Liver (tissue), 7 donors: ENCODE measurements at regions not wholly inside any gene's neighbourhood (a gene's known extent, or its start where the extent isn't known, plus 50 kb on each side); places are given as distances from the start of the nearest gene placed in this dataset.

Experiments used
- DNase-seq: peaks from one replicate; pipeline ENCODE4 v3.0.0-alpha.2; 2017; ENCODE audit warnings: low spot score
- H3K27ac ChIP-seq, 2 donors: one replicate each; pipeline ENCODE4 v1.7.0; 2013; ENCODE audit warnings: inconsistent platforms in 2 of 2, low read length in 2 of 2, control low read depth in 1 of 2, low read depth in 1 of 2, mild to moderate bottlenecking in 1 of 2
- H3K27me3 ChIP-seq, 4 donors: one replicate each; pipeline versions ENCODE4 v1.6.1 to v1.7.0; 2013; ENCODE audit warnings: low read length in 3 of 4, inconsistent platforms in 1 of 4, mild to moderate bottlenecking in 1 of 4, moderate library complexity in 1 of 4; ENCODE audit not compliant: control insufficient read depth in 4 of 4, insufficient read depth in 4 of 4
- H3K36me3 ChIP-seq, 4 donors: one replicate each; pipeline versions ENCODE4 v1.6.1 to v1.7.0; 2013; ENCODE audit warnings: low read length in 3 of 4, mild to moderate bottlenecking in 3 of 4, low read depth in 1 of 4, moderate library complexity in 1 of 4; ENCODE audit not compliant: control insufficient read depth in 4 of 4, insufficient read depth in 3 of 4
- H3K4me1 ChIP-seq, 4 donors: one replicate each; pipeline versions ENCODE4 v1.6.1 to v1.7.0; 2013; ENCODE audit warnings: low read length in 3 of 4, mild to moderate bottlenecking in 3 of 4, moderate library complexity in 1 of 4; ENCODE audit not compliant: control insufficient read depth in 4 of 4, insufficient read depth in 4 of 4
- H3K4me3 ChIP-seq, 3 donors: one replicate each; pipeline versions ENCODE4 v1.6.1 to v1.7.0; 2013; ENCODE audit warnings: low read length in 3 of 3, control low read depth in 1 of 3, low read depth in 1 of 3, mild to moderate bottlenecking in 1 of 3
- H3K9ac ChIP-seq, 2 donors: one replicate each; pipeline ENCODE4 v1.7.0; 2013; ENCODE audit warnings: low read length in 2 of 2, mild to moderate bottlenecking in 2 of 2, moderate library complexity in 2 of 2, control low read depth in 1 of 2, low read depth in 1 of 2
- H3K9me3 ChIP-seq, 4 donors: one replicate each; pipeline versions ENCODE4 v1.6.1 to v1.7.0; 2013; ENCODE audit warnings: low read length in 3 of 4; ENCODE audit not compliant: control insufficient read depth in 4 of 4
- ATF3 ChIP-seq: IDR thresholded peaks from 2 replicates; pipeline ENCODE4 v1.6.1; 2016; ENCODE audit warnings: antibody characterized with exemption
- CTCF ChIP-seq: fragments of 150-350 bp; IDR thresholded peaks from 2 replicates; pipeline ENCODE4 v1.5.1; 2017; ENCODE audit warnings: improper control_type of control experiment, low read depth, low read length; ENCODE audit not compliant: missing input control
- EGR1 ChIP-seq, 2 donors: IDR thresholded peaks; 2 replicates each; pipeline ENCODE4 v1.6.1; 2016 to 2018; ENCODE audit warnings: antibody characterized with exemption in 2 of 2, low read depth in 2 of 2
- FOXA1 ChIP-seq: IDR thresholded peaks from 2 replicates; pipeline ENCODE4 v1.6.1; 2016; ENCODE audit warnings: antibody characterized with exemption
- FOXA2 ChIP-seq: IDR thresholded peaks from 2 replicates; pipeline ENCODE4 v1.6.1; 2016; ENCODE audit warnings: antibody characterized with exemption
- GABPA ChIP-seq, 2 donors: IDR thresholded peaks in 1 of 2; conservative IDR thresholded peaks in 1 of 2; 2 replicates each; pipeline ENCODE4 v1.6.1; 2016; ENCODE audit warnings: antibody characterized with exemption in 2 of 2, mild to moderate bottlenecking in 1 of 2, moderate library complexity in 1 of 2
- HNF4A ChIP-seq, 2 donors: conservative IDR thresholded peaks; 2 replicates each; pipeline ENCODE4 v1.6.1; 2016; ENCODE audit warnings: antibody characterized with exemption in 2 of 2, mild to moderate bottlenecking in 2 of 2
- HNF4G ChIP-seq: IDR thresholded peaks from 2 replicates; pipeline ENCODE4 v1.6.1; 2016; ENCODE audit warnings: antibody characterized with exemption
- JUND ChIP-seq, 2 donors: IDR thresholded peaks; 2 replicates each; pipeline ENCODE4 v1.6.1; 2016; ENCODE audit warnings: antibody characterized with exemption in 2 of 2
- MAX ChIP-seq: IDR thresholded peaks from 2 replicates; pipeline ENCODE4 v1.6.1; 2016; ENCODE audit warnings: antibody characterized with exemption
- NR2F2 ChIP-seq: IDR thresholded peaks from 2 replicates; pipeline ENCODE4 v1.6.1; 2016; ENCODE audit warnings: antibody characterized with exemption
- RAD21 ChIP-seq, 2 donors: IDR thresholded peaks; 2 replicates each; pipeline ENCODE4 v1.6.1; 2016; ENCODE audit warnings: antibody characterized with exemption in 2 of 2, mild to moderate bottlenecking in 2 of 2
- REST ChIP-seq: IDR thresholded peaks from 2 replicates; pipeline ENCODE4 v1.6.1; 2016; ENCODE audit warnings: antibody characterized with exemption, mild to moderate bottlenecking
- RXRA ChIP-seq, 2 donors: IDR thresholded peaks; 2 replicates each; pipeline ENCODE4 v1.6.1; 2017 to 2018; ENCODE audit warnings: antibody characterized with exemption in 2 of 2, mild to moderate bottlenecking in 1 of 2
- SP1 ChIP-seq: IDR thresholded peaks from 2 replicates; pipeline ENCODE4 v1.6.1; 2018; ENCODE audit warnings: antibody characterized with exemption, mild to moderate bottlenecking
- TAF1 ChIP-seq: conservative IDR thresholded peaks from 2 replicates; pipeline ENCODE4 v1.6.1; 2016; ENCODE audit warnings: antibody characterized with exemption, mild to moderate bottlenecking
- YY1 ChIP-seq: IDR thresholded peaks from 2 replicates; pipeline ENCODE4 v1.6.1; 2016; ENCODE audit warnings: antibody characterized with exemption, mild to moderate bottlenecking
- ZBTB33 ChIP-seq: IDR thresholded peaks from 2 replicates; pipeline ENCODE4 v1.6.1; 2016; ENCODE audit warnings: antibody characterized with exemption
- donor health status: healthy.
- donor health status: healthy.
- donor health status: healthy.
- donor health status: healthy.

GRCh38 chr4:38273407-38273806 lies 313.2 kb downstream of the PTTG2 start:
- no peak for DNase-seq
- no peaks in the 10 kb centered on the region for H3K4me1 ChIP-seq
- TF ChIP-seq RAD21 (IDR thresholded peaks at IDR 0.05) (no peak), MAX (no peak), RXRA (IDR thresholded peaks at IDR 0.05) (no peak), NR2F2 (no peak), FOXA1 (no peak), YY1 (no peak), REST (no peak), CTCF (no peak), HNF4G (no peak), GABPA (IDR thresholded peaks at IDR 0.05 in 1 of 2, conservative IDR thresholded peaks at IDR 0.05 in 1 of 2) (no peak), JUND (IDR thresholded peaks at IDR 0.05) (no peak), TAF1 (no peak), FOXA2 (no peak), ATF3 (no peak), HNF4A (conservative IDR thresholded peaks at IDR 0.05) (no peak), EGR1 (IDR thresholded peaks at IDR 0.05; ENCODE audit: low read depth in 2 of 2) (no peak), SP1 (no peak), ZBTB33 (no peak)
- H3K4me3 ChIP-seq = no peak overlapping the region
- H3K9me3 ChIP-seq = peaks cover 0 to 2% (median 0%) of the 10 kb centered on the region in 4 donors
- no peak overlapping the region for H3K27ac ChIP-seq
- no peak overlapping the region for H3K9ac ChIP-seq
- H3K27me3 ChIP-seq = no peaks in the 10 kb centered on the region
- H3K36me3 ChIP-seq = no peaks in the 10 kb centered on the region
